HEK293T (cell line): ENCODE measurements at regions not wholly inside any gene's neighbourhood (a gene's known extent, or its start where the extent isn't known, plus 50 kb on each side); places are given as distances from the start of the nearest gene placed in this dataset.
"Not testable (repeated sequence)": the region's sequence is repeated elsewhere in the genome, so short reads cannot be mapped to it uniquely, and the experiment has no call there.

ENCODE experiments used
- CTCF ChIA-PET: fragments of 350-600 bp; formaldehyde crosslinking; extraction: SDS; loops from one replicate; lab custom pipeline; 2021; ENCODE audit warnings: antibody characterized with exemption, inconsistent platforms; lab: Yijun Ruan, JAX
- POLR2A ChIA-PET: fragments of 350-600 bp; formaldehyde crosslinking; extraction: SDS; loops from one replicate; lab custom pipeline; 2020; ENCODE audit warnings: antibody characterized with exemption, inconsistent platforms; lab: Yijun Ruan, JAX
- DNase-seq: peaks from one replicate; pipeline ENCODE4 v3.0.0; 2012; ENCODE audit warnings: mixed read lengths; ENCODE audit errors: extremely low spot score
- ARNT ChIP-seq: fragments of 450-650 bp; IDR thresholded peaks from 2 replicates; pipeline ENCODE4 v1.6.1; 2017; ENCODE audit warnings: mild to moderate bottlenecking
- BHLHE40 ChIP-seq: fragments of 450-650 bp; IDR thresholded peaks from 2 replicates; pipeline ENCODE4 v1.6.1; 2016; ENCODE audit warnings: mild to moderate bottlenecking, moderate library complexity, borderline replicate concordance
- CTBP1 ChIP-seq: fragments of 450-650 bp; IDR thresholded peaks from 2 replicates; pipeline ENCODE4 v1.6.1; 2016; ENCODE audit warnings: borderline replicate concordance
- ELF4 ChIP-seq: fragments of 450-650 bp; IDR thresholded peaks from 2 replicates; pipeline ENCODE4 v1.6.1; 2017; ENCODE audit warnings: antibody characterized with exemption
- FOXA1 ChIP-seq: fragments of 450-650 bp; IDR thresholded peaks from 2 replicates; pipeline ENCODE4 v1.6.1; 2016; ENCODE audit warnings: mild to moderate bottlenecking
- FOXK2 ChIP-seq: fragments of 450-650 bp; IDR thresholded peaks from 2 replicates; pipeline ENCODE4 v1.6.1; 2016; ENCODE audit warnings: mild to moderate bottlenecking
- FOXM1 ChIP-seq: fragments of 450-650 bp; IDR thresholded peaks from 2 replicates; pipeline ENCODE4 v1.6.1; 2017; ENCODE audit warnings: mild to moderate bottlenecking, borderline replicate concordance
- HDGF ChIP-seq: fragments of 450-650 bp; IDR thresholded peaks from 2 replicates; pipeline ENCODE4 v1.6.1; 2017; ENCODE audit warnings: antibody characterized with exemption, borderline replicate concordance
- L3MBTL2 ChIP-seq: fragments of 450-650 bp; conservative IDR thresholded peaks from 2 replicates; pipeline ENCODE4 v1.6.1; 2016; ENCODE audit warnings: mild to moderate bottlenecking
- LEF1 ChIP-seq: fragments of 450-650 bp; IDR thresholded peaks from 2 replicates; pipeline ENCODE4 v1.6.1; 2017; ENCODE audit warnings: mild to moderate bottlenecking, borderline replicate concordance
- NFRKB ChIP-seq: fragments of 450-650 bp; IDR thresholded peaks from 2 replicates; pipeline ENCODE4 v1.6.1; 2016; ENCODE audit warnings: mild to moderate bottlenecking, moderate library complexity
- SP1 ChIP-seq: fragments of 450-650 bp; IDR thresholded peaks from 2 replicates; pipeline ENCODE4 v1.6.1; 2017
- SUZ12 ChIP-seq: fragments of 450-650 bp; IDR thresholded peaks from 2 replicates; pipeline ENCODE4 v1.6.1; 2016; ENCODE audit warnings: mild to moderate bottlenecking
- TARDBP ChIP-seq: fragments of 450-650 bp; IDR thresholded peaks from 2 replicates; pipeline ENCODE4 v1.6.1; 2016
- ZNF384 ChIP-seq: fragments of 450-650 bp; IDR thresholded peaks from 2 replicates; pipeline ENCODE4 v1.6.1; 2016
- TF ChIP-seq, protein P1 (sequence below): fragments of 450-650 bp; IDR thresholded peaks from 2 replicates; pipeline ENCODE4 v1.6.1; 2016

DNA sequence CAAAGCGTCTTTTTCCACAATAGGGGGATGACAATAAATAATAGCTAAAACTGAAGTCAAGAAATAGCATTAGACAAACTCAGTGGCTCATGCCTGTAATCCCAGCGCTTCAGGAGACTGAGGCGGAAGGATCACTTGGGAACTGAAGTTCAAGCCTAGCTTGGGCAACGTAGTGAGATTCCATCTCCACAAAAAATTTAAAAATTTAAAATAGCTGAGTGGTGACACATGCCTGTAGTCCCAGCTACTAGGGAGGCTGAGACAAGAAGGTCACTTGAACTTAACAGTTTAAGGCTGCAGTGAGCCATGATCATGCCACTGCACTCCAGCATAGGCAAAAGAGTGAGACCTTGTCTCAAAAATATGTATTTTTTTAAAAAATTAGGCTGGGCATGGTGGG lies 107.9 kb downstream of the AKR1D1 start:
- TF ChIP-seq ARNT = no peak
- no peak for TF ChIP-seq FOXM1
- no peak for TF ChIP-seq CTBP1
- TF ChIP-seq, protein P1, sequence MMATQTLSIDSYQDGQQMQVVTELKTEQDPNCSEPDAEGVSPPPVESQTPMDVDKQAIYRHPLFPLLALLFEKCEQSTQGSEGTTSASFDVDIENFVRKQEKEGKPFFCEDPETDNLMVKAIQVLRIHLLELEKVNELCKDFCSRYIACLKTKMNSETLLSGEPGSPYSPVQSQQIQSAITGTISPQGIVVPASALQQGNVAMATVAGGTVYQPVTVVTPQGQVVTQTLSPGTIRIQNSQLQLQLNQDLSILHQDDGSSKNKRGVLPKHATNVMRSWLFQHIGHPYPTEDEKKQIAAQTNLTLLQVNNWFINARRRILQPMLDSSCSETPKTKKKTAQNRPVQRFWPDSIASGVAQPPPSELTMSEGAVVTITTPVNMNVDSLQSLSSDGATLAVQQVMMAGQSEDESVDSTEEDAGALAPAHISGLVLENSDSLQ = no peak
- TF ChIP-seq ELF4 = no peak
- TF ChIP-seq SUZ12 = no peak
- no peak for TF ChIP-seq NFRKB
- TF ChIP-seq L3MBTL2 = no peak
- TF ChIP-seq SP1 = no peak
- no peak for TF ChIP-seq BHLHE40
- no peak for TF ChIP-seq ZNF384
- no peak for TF ChIP-seq FOXA1
- POLR2A ChIA-PET = no interaction called here
- DNase-seq = no peak
- CTCF ChIA-PET = interaction anchor here (0.7 kb wide), 1 partner anchor 48 kb away, joined by 3 read pairs; no protein-coding TSS in a partner anchor

DNA sequence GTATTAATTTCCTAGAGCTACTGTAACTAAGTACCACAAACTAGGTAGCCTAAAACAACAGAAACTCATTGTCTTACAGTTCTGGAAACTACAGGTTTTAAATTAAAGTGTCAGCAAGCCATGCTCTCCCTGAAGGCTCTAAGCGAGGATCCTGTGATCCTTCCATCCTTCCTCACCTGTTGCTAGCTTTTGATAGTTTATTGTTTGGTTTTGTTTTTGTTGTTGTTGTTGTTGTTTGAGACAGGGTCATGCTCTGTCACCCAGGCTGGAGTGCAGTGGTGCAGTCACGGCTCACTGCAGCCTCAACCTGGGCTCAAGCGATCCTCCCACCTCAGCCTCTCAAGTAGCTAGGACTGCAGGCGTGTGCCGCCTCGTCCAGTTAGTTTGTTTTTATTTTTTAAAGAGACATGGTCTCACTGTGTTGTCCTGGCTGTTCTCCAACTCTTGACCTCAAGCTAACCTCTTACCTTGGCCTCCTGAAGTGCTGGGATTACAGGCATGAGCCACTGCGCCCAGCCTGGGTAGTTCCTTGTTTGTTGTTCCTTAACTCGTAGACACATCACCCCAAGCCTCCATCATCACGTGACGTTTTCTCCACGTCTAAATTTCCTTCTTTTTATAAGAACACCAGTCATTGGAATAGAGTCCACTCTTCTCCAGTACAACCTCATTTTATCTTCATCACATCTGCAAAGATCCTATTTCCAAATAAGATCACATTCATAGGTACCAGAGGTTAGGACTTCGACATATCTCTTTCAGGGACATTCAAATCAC lies 109.1 kb downstream of the AKR1D1 start:
- no peak for DNase-seq
- no peak for TF ChIP-seq LEF1
- no peak for TF ChIP-seq SUZ12
- TF ChIP-seq L3MBTL2 = no peak
- TF ChIP-seq BHLHE40 = no peak
- no peak for TF ChIP-seq ARNT
- no peak for TF ChIP-seq ZNF384
- no peak for TF ChIP-seq TARDBP
- TF ChIP-seq ELF4 = no peak
- POLR2A ChIA-PET = no interaction called here
- CTCF ChIA-PET = no interaction called here

DNA sequence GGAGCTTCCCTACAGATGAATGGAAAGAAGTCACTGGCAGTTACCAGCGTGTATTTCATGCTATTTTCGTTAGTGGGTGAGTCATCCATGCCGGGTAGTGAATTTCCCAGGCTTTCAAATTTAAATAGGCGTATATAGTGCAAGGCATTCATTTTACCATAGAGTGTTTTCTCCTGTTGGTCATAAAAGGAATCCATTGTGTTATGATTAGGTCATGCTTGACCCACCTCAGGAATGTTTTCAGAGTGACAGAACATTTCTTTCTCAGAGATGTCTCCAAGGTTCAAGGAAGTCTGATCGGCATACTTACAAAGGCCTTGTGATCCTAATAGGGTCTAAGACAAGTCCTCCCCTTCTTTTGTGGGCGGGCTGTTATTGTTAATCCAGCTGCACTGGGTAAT lies 110.7 kb downstream of the AKR1D1 start:
- POLR2A ChIA-PET = no interaction called here
- CTCF ChIA-PET = no interaction called here
- TF ChIP-seq FOXA1 (no peak), TARDBP (no peak), ELF4 (no peak), CTBP1 (no peak), ARNT (no peak), NFRKB (no peak)
- DNase-seq = no peak

DNA sequence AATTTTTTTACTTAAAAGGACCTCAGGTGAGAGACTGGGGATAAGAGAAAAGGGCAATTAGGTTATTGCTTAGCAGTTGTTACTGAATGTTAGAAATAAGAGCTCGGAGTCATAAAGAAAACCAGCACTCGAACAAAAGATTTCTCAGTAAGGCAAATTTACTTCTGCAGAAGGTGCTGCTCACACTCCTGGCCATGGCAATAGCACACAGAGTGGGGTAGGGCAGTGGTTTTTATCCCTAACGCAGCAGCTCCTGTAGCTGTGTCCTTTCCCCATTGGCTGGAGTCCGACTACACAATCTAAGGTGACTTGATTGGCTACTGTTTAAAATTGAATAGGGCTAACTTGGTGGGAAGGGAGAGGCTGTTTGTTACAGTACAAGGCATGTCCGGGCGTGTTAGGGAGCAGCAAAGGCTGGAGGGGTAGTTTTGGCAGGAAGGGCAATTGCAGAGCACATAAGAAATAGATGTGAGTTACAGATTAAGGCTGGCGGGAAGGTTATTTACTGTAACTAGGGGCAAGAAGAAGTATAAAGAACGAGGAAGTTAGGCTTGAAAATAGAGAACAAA lies 112.1 kb downstream of the AKR1D1 start:
- no peak for TF ChIP-seq ARNT
- TF ChIP-seq SUZ12 = no peak
- TF ChIP-seq L3MBTL2 = no peak
- TF ChIP-seq CTBP1 = no peak
- TF ChIP-seq FOXK2 = no peak
- TF ChIP-seq LEF1 = no peak
- TF ChIP-seq FOXA1 = no peak
- TF ChIP-seq HDGF = no peak
- TF ChIP-seq ZNF384 = no peak
- TF ChIP-seq ELF4 = no peak
- no peak for TF ChIP-seq BHLHE40
- no peak for TF ChIP-seq TARDBP
- ChIA-PET CTCF (no interaction called here), POLR2A (no interaction called here)
- no peak for DNase-seq

DNA sequence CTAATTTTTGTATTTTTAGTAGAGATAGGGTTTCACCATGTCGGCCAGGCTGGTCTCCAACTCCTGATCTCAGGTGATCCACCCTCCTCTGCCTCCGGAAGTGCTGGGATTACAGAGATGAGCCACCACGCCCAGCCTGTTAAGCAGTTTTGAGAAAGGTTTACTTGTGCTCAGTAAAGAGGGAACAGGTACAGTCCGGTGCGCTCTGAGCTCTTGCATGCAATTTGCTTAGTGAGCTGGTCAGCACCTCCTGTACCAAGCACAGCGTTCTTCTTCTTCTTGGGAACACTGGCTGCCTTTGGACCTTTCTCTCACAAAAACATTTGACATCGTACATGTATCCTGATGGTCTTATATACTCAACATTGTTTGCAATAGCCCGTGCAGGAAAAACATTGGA lies 118.3 kb downstream of the AKR1D1 start:
- ChIA-PET CTCF (no interaction called here), POLR2A (no interaction called here)
- TF ChIP-seq TARDBP = no peak
- no peak for TF ChIP-seq FOXK2
- TF ChIP-seq HDGF = no peak
- no peak for TF ChIP-seq NFRKB
- no peak for TF ChIP-seq LEF1
- no peak for TF ChIP-seq CTBP1
- TF ChIP-seq, protein P1 = no peak
- no peak for TF ChIP-seq BHLHE40
- TF ChIP-seq ELF4 = no peak
- no peak for TF ChIP-seq ARNT
- no peak for TF ChIP-seq SP1
- TF ChIP-seq SUZ12 = no peak
- no peak for TF ChIP-seq FOXM1
- no peak for TF ChIP-seq FOXA1
- no peak for TF ChIP-seq ZNF384
- DNase-seq = no peak

DNA sequence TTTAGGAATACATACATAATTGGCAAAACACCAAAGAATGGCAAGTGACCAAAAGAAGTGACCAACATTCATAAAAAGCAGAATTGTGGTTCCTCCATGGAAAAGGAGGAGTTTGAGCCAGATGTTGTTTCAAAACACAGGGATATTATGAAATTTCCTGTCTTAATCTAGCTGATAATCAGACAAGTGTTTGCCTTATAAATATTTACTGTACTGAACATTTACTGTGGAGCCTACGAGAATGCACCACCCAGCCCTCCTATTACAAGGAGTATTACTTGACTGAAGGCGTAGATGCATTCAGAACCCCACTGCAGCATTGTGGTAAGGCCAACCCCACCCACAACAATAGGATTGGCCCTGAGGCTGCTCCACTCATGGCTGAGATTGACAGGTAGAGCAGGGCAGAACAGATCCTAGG lies 118.9 kb downstream of the AKR1D1 start:
- POLR2A ChIA-PET = interaction anchor here (0.6 to 1.0 kb wide), 2 partner anchors 10 to 87 kb away, joined by 3 read pairs; no protein-coding TSS in a partner anchor
- TF ChIP-seq SP1 = no peak
- TF ChIP-seq FOXA1 = no peak
- TF ChIP-seq L3MBTL2 = no peak
- TF ChIP-seq BHLHE40 = no peak
- no peak for TF ChIP-seq LEF1
- TF ChIP-seq FOXM1 = no peak
- TF ChIP-seq CTBP1 = no peak
- no peak for TF ChIP-seq ELF4
- TF ChIP-seq SUZ12 = no peak
- no peak for TF ChIP-seq TARDBP
- no peak for TF ChIP-seq ZNF384
- TF ChIP-seq, protein P1 = no peak
- no peak for TF ChIP-seq HDGF
- no peak for TF ChIP-seq ARNT
- DNase-seq = no peak
- CTCF ChIA-PET = no interaction called here

DNA sequence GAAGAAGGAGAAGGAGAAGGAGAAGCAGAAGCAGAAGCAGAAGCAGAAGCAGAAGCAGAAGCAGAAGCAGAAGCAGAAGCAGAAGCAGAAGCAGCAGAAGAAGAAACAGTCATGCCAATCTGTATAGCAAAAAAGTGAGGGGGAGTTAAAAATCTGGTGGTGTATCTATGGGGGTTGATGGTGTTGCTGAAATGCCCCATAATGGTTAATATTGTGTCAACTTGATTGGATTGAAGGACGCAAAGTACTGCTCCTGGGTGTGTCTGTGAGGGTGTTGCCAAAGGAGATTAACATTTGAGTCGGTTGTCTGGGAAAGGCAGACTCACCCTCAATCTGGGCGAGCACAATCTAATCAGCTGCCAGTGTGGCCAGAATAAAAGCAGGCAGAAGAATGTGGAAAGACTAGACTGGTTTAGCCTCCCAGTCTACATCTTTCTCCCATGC lies 120.3 kb downstream of the AKR1D1 start:
- DNase-seq, CTCF ChIA-PET, POLR2A ChIA-PET: not testable (repeated sequence)
